SK-N-SH (cell line): ENCODE measurements at regions not wholly inside any gene's neighbourhood (a gene's known extent, or its start where the extent isn't known, plus 50 kb on each side); places are given as distances from the start of the nearest gene placed in this dataset.

Experiments
- CTCF ChIA-PET: fragments of 300-600, 350-600 bp; formaldehyde crosslinking; extraction: SDS; loops from one replicate; lab custom pipeline; 2021; lab: Yijun Ruan, JAX
- POLR2A ChIA-PET: fragments of 350-600 bp; sonication (Branson Sonifier 250); formaldehyde crosslinking; extraction: SDS; loops from one replicate; lab custom pipeline; 2020; ENCODE audit warnings: antibody characterized with exemption, inconsistent platforms; lab: Yijun Ruan, JAX
- DNase-seq: peaks from one replicate; pipeline ENCODE4 v3.0.0; 2012
- H2AFZ ChIP-seq: fragments of 200-600 bp; sonication (generic); 2 replicates; pipeline ENCODE4 v1.8.1; 2016; ENCODE audit warnings: antibody characterized with exemption, mild to moderate bottlenecking, low read depth
- H3F3A ChIP-seq: fragments of 200-600 bp; sonication (generic); replicated peaks from 2 replicates; pipeline ENCODE3; 2016; ENCODE audit warnings: antibody characterized with exemption, mild to moderate bottlenecking; ENCODE audit not compliant: insufficient read depth
- H3K27ac ChIP-seq, 2 experiments: fragments of 200-500 bp in 1 of 2; fragments of 200-600 bp in 1 of 2; sonication (Bioruptor generic) in 1 of 2; sonication (generic), shearing (Covaris generic) in 1 of 2; 2 replicates each; pipeline versions ENCODE4 v1.5.1 to v1.6.1; 2014 to 2016; ENCODE audit warnings: low read depth in 2 of 2, inconsistent platforms in 1 of 2, low read length in 1 of 2, mild to moderate bottlenecking in 1 of 2, mixed read lengths in 1 of 2
- H3K27me3 ChIP-seq: fragments of 200-600 bp; sonication (generic), shearing (Covaris generic); 2 replicates; pipeline ENCODE4 v1.6.1; 2016; ENCODE audit warnings: mixed run types; ENCODE audit not compliant: insufficient read depth
- H3K36me3 ChIP-seq, 2 experiments: fragments of 200-500 bp in 1 of 2; fragments of 200-600 bp in 1 of 2; sonication (Bioruptor generic) in 1 of 2; sonication (generic) in 1 of 2; replicated peaks in 1 of 2; 2 replicates each; pipeline versions ENCODE3 to v1.5.1; 2014 to 2016; ENCODE audit warnings: low read length in 1 of 2, mild to moderate bottlenecking in 1 of 2; ENCODE audit not compliant: insufficient read depth in 2 of 2, control insufficient read depth in 1 of 2
- H3K4me1 ChIP-seq, 2 experiments: fragments of 200-500 bp in 1 of 2; fragments of 200-600 bp in 1 of 2; sonication (Bioruptor generic) in 1 of 2; sonication (generic), shearing (Covaris generic) in 1 of 2; 2 replicates each; pipeline versions ENCODE4 v1.5.1 to v1.6.1; 2014 to 2016; ENCODE audit warnings: low read depth in 1 of 2, low read length in 1 of 2, mixed run types in 1 of 2; ENCODE audit not compliant: insufficient read depth in 2 of 2, control insufficient read depth in 1 of 2
- H3K4me2 ChIP-seq: fragments of 200-600 bp; sonication (generic), shearing (Covaris generic); 2 replicates; pipeline ENCODE4 v1.6.1; 2017; ENCODE audit warnings: mixed run types
- H3K4me3 ChIP-seq, 2 experiments: fragments of 200-500 bp in 1 of 2; fragments of 200-600 bp in 1 of 2; sonication (Bioruptor generic) in 1 of 2; sonication (generic), shearing (Covaris generic) in 1 of 2; 2 replicates each; pipeline versions ENCODE4 v1.5.1 to v1.8.1; 2014 to 2016; ENCODE audit warnings: low read depth in 2 of 2, inconsistent platforms in 1 of 2, low read length in 1 of 2, mild to moderate bottlenecking in 1 of 2, mixed read lengths in 1 of 2, moderate library complexity in 1 of 2
- H3K79me2 ChIP-seq: fragments of 200-600 bp; sonication (generic); 2 replicates; pipeline ENCODE4 v1.8.1; 2017; ENCODE audit warnings: mild to moderate bottlenecking; ENCODE audit not compliant: insufficient read depth
- H3K9ac ChIP-seq: fragments of 200-600 bp; sonication (generic); 2 replicates; pipeline ENCODE4 v1.6.1; 2017; ENCODE audit warnings: mixed run types
- H3K9me2 ChIP-seq: fragments of 200-600 bp; sonication (generic); 2 replicates; pipeline ENCODE4 v1.6.1; 2017; ENCODE audit warnings: mixed run types
- H3K9me3 ChIP-seq: fragments of 200-600 bp; sonication (generic); 2 replicates; pipeline ENCODE4 v1.6.1; 2017; ENCODE audit warnings: mixed run types, mild to moderate bottlenecking, moderate library complexity
- H4K20me1 ChIP-seq: fragments of 200-600 bp; sonication (generic); 2 replicates; pipeline ENCODE4 v1.6.1; 2017; ENCODE audit warnings: mild to moderate bottlenecking, mixed run types; ENCODE audit not compliant: insufficient read depth
- CTCF ChIP-seq: fragments of 200-600 bp; sonication (generic); IDR thresholded peaks from 2 replicates; pipeline ENCODE4 v1.6.1; 2017; ENCODE audit warnings: antibody characterized with exemption, mild to moderate bottlenecking, moderate library complexity
- FOSL2 ChIP-seq: IDR thresholded peaks from 2 replicates; pipeline ENCODE4 v1.4.0; 2012; ENCODE audit warnings: low read depth, mild to moderate bottlenecking, moderate library complexity, borderline replicate concordance
- FOXJ3 ChIP-seq: sonication (generic); formaldehyde crosslinking; IDR thresholded peaks from 2 replicates; pipeline ENCODE4 v1.5.1; 2020; ENCODE audit warnings: mild to moderate bottlenecking, missing genetic modification reagents
- FOXM1 ChIP-seq: IDR thresholded peaks from 2 replicates; pipeline ENCODE4 v1.4.0; 2012; ENCODE audit warnings: low read depth, mild to moderate bottlenecking
- GABPA ChIP-seq: IDR thresholded peaks from 2 replicates; pipeline ENCODE4 v1.4.0; 2012; ENCODE audit warnings: low read depth, mild to moderate bottlenecking
- IRF3 ChIP-seq: fragments of 150-350 bp; IDR thresholded peaks from 2 replicates; pipeline ENCODE4 v1.6.1; 2016; ENCODE audit warnings: mild to moderate bottlenecking, low read depth, low read length
- MAX ChIP-seq: IDR thresholded peaks from 2 replicates; pipeline ENCODE4 v1.4.0; 2012; ENCODE audit warnings: low read depth
- POLR2AphosphoS5 ChIP-seq: IDR thresholded peaks from 2 replicates; pipeline ENCODE4 v1.6.1; 2012; ENCODE audit warnings: low read depth, low read length
- RXRA ChIP-seq: IDR thresholded peaks from 2 replicates; pipeline ENCODE4 v1.4.0; 2012; ENCODE audit warnings: low read depth, mild to moderate bottlenecking, borderline replicate concordance
- TEAD4 ChIP-seq: IDR thresholded peaks from 2 replicates; pipeline ENCODE4 v1.4.0; 2012; ENCODE audit warnings: mild to moderate bottlenecking, borderline replicate concordance; ENCODE audit not compliant: insufficient read depth
- ZBTB33 ChIP-seq: IDR thresholded peaks from 2 replicates; pipeline ENCODE4 v1.4.0; 2012; ENCODE audit warnings: low read depth, borderline replicate concordance
- WGBS: methylation state at CpG from one replicate; pipeline ENCODE4 v1.1.6; 2017; ENCODE audit warnings: low lambda C conversion rate; 5-methylcytosine and 5-hydroxymethylcytosine counted together

- TF ChIP-seq IRF3 (no peak), GABPA (no peak), ZBTB33 (no peak)
These were observed 264.8 kb upstream of the BRINP1 start (continued) for GRCh38 chr9:119634006-119634405.

DNA sequence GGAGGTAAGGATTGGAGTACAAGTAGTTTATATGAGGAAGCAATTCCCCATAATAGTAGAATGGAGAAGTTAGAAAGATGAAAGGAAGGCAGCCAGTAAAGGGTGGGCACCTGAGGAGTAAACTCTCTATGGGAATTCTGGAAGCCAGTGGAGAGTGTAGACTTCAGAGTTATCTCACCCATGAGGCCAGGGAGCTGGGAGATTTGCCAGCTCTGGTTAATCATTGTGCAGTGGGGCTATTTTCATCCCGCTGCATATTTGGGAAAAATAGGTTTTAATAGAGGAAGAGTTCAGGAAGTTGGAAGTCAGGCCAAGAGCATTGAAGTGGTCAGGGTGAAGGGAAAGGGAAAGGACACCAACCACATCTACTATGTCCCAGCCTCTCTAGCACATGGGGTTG is 242.3 kb upstream of the BRINP1 start:
- H3F3A ChIP-seq: no peaks in the 10 kb centered on the region
- H3K9ac ChIP-seq: no peak overlapping the region
- TF ChIP-seq FOXJ3 (CRISPR knock-in tag) (no peak), FOSL2 (no peak), IRF3 (no peak), FOXM1 (no peak), TEAD4 (no peak), POLR2AphosphoS5 (no peak), RXRA (no peak), CTCF (no peak), MAX (no peak)
- POLR2A ChIA-PET: no interaction called here
- H3K79me2 ChIP-seq: no peaks in the 10 kb centered on the region
- CTCF ChIA-PET: no interaction called here
- WGBS: 32% methylated on average over 1 of the region's 1 CpG
- H3K4me3 ChIP-seq: no peak overlapping the region
- H3K9me3 ChIP-seq: no peaks in the 10 kb centered on the region
- H3K4me1 ChIP-seq: no peaks in the 10 kb centered on the region
- no peaks in the 10 kb centered on the region for H4K20me1 ChIP-seq
- H2AFZ ChIP-seq: no peak overlapping the region
- no peak overlapping the region for H3K4me2 ChIP-seq
- no peaks in the 10 kb centered on the region for H3K36me3 ChIP-seq
- H3K27me3 ChIP-seq: no peaks in the 10 kb centered on the region
- no peaks in the 10 kb centered on the region for H3K9me2 ChIP-seq
- no peak for DNase-seq
- no peak overlapping the region for H3K27ac ChIP-seq
